IPS-20b (cell line): ENCODE measurements at regions not wholly inside any gene's neighbourhood (a gene's known extent, or its start where the extent isn't known, plus 50 kb on each side); places are given as distances from the start of the nearest gene placed in this dataset.
"Not testable (repeated sequence)": the region's sequence is repeated elsewhere in the genome, so short reads cannot be mapped to it uniquely, and the experiment has no call there.

ENCODE experiments used
- H3K27ac ChIP-seq: one replicate; pipeline ENCODE4 v1.5.1; 2013; ENCODE audit warnings: low read length
- H3K27me3 ChIP-seq: 2 replicates; pipeline ENCODE4 v1.6.1; 2013; ENCODE audit warnings: mild to moderate bottlenecking, low read length, inconsistent platforms; ENCODE audit not compliant: insufficient read depth
- H3K36me3 ChIP-seq: 2 replicates; pipeline ENCODE4 v1.6.1; 2013; ENCODE audit warnings: low read depth, mild to moderate bottlenecking, inconsistent platforms, low read length, moderate library complexity; ENCODE audit not compliant: insufficient read depth
- H3K4me1 ChIP-seq: 2 replicates; pipeline ENCODE4 v1.6.1; 2013; ENCODE audit warnings: mild to moderate bottlenecking, control low read depth, inconsistent platforms, low read length, moderate library complexity; ENCODE audit not compliant: insufficient read depth
- H3K4me3 ChIP-seq: 2 replicates; pipeline ENCODE4 v1.5.1; 2013; ENCODE audit warnings: mild to moderate bottlenecking, low read length, inconsistent platforms
- H3K9ac ChIP-seq: 2 replicates; pipeline ENCODE4 v1.6.1; 2013; ENCODE audit warnings: low read depth, mild to moderate bottlenecking, inconsistent platforms, low read length, moderate library complexity
- H3K9me3 ChIP-seq: 2 replicates; pipeline ENCODE4 v1.6.1; 2013; ENCODE audit warnings: mild to moderate bottlenecking, low read depth, low read length, inconsistent platforms; ENCODE audit not compliant: insufficient read depth

- H3K36me3 ChIP-seq, H3K9ac ChIP-seq, H3K4me3 ChIP-seq, H3K27ac ChIP-seq, H3K27me3 ChIP-seq, H3K4me1 ChIP-seq, H3K9me3 ChIP-seq: not testable (repeated sequence)
Measured at GRCh38 chr11:89585471-89585870, 94.3 kb upstream of the NOX4 start.

DNA sequence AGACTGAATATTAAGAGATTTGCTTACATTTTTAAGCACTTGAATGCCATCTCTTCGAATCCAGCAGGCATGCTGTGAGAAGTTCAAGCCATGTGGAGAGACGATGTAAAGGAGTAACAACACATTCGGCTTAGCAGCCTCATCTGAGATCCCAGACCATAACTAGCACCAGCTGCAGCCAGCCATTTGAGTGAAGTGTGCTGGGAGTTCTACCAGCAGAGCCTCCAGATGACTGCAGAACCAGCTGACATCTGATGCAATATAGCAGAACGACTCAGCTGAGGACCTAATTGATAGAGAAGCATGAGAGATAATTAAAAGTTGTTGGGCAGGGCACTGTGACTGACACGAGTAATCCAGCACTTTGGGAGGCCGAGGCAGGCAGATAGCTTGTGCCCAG, 98.2 kb upstream of the NOX4 start:
- H3K27me3 ChIP-seq, H3K36me3 ChIP-seq, H3K4me3 ChIP-seq: not testable (repeated sequence)

GRCh38 chr11:89590008-89590632, 98.9 kb upstream of the NOX4 start:
- H3K4me1 ChIP-seq, H3K9ac ChIP-seq, H3K27ac ChIP-seq, H3K36me3 ChIP-seq, H3K27me3 ChIP-seq, H3K4me3 ChIP-seq, H3K9me3 ChIP-seq: not testable (repeated sequence)

More for the DNA sequence above, 98.2 kb upstream of the NOX4 start:
- H3K9ac ChIP-seq, H3K9me3 ChIP-seq, H3K27ac ChIP-seq, H3K4me1 ChIP-seq: not testable (repeated sequence)

GRCh38 chr11:89601263-89601662, 108.8 kb upstream of the TRIM77 start:
- H3K27me3 ChIP-seq, H3K4me3 ChIP-seq, H3K9ac ChIP-seq, H3K9me3 ChIP-seq, H3K36me3 ChIP-seq, H3K27ac ChIP-seq, H3K4me1 ChIP-seq: not testable (repeated sequence)

DNA sequence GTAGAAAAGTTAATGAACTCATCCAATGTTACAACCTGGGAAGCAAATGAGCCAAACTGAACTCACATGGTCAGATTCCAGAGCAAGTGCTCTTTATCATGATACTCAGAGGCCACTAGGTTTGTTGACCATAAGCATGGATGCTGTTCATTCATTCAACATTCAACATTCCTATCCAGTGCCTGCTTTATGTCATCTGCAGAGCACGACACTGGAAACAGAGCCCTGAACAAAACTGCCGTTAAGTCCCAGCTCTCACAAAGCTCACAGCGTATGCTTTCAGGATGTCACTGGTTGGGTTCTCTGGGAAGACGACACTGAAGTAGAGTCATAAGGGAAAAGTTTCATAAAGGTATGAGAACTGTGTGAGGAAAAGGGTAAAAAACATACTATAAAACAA, 105.8 kb upstream of the TRIM77 start:
- H3K9me3 ChIP-seq = peaks cover 4% of the 10 kb centered on the region; the same call in 1 of the 2 replicates
- no peak overlapping the region for H3K27ac ChIP-seq
- H3K4me3 ChIP-seq = no peak overlapping the region
- H3K36me3 ChIP-seq = no peaks in the 10 kb centered on the region
- H3K27me3 ChIP-seq = no peaks in the 10 kb centered on the region
- no peak overlapping the region for H3K9ac ChIP-seq
- H3K4me1 ChIP-seq = peaks cover 13% of the 10 kb centered on the region

DNA sequence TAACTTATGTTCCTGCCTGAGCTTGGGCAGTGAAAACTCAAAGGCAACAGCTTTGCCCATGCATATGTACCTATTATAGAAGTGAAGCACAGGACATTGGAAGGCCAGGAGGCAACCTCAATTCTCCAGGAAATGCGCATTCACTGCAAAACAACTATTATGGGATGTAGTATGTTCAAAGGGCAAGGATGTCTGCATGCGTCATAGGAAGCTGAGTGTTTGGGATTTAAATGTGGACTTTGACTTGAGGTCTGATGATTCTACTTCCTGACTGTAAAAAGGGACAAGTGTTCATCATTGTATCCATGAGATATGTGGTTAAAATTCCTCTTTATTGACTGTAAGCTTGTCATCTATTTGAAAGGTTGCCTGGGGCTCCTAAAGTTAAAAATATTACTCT, 103.3 kb upstream of the TRIM77 start:
- H3K36me3 ChIP-seq, H3K9me3 ChIP-seq, H3K9ac ChIP-seq, H3K4me3 ChIP-seq, H3K27me3 ChIP-seq, H3K27ac ChIP-seq: not testable (repeated sequence)
- H3K4me1 ChIP-seq = peaks cover 13% of the 10 kb centered on the region

DNA sequence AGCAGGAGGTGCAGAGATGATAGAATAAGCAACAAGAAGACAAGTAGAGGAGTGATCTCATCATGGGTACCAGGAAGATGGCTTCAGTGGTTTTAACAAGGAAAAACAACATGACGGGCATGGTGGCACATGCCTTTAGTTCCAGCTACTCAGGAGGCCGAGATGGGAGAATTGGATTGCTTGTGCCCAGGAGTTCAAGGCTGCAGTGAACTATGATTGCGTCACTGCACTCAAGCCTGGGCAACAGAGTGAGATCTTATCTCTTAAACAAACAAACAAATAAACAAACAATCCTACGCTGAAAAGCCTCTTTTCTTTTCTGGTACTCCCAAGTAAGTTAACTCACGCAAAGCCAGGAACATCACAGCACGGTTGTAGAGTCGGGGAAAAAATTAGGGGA, 102.6 kb upstream of the TRIM77 start:
- H3K36me3 ChIP-seq, H3K27ac ChIP-seq, H3K27me3 ChIP-seq, H3K9me3 ChIP-seq, H3K4me3 ChIP-seq, H3K9ac ChIP-seq: not testable (repeated sequence)
- H3K4me1 ChIP-seq = peaks cover 13% of the 10 kb centered on the region

DNA sequence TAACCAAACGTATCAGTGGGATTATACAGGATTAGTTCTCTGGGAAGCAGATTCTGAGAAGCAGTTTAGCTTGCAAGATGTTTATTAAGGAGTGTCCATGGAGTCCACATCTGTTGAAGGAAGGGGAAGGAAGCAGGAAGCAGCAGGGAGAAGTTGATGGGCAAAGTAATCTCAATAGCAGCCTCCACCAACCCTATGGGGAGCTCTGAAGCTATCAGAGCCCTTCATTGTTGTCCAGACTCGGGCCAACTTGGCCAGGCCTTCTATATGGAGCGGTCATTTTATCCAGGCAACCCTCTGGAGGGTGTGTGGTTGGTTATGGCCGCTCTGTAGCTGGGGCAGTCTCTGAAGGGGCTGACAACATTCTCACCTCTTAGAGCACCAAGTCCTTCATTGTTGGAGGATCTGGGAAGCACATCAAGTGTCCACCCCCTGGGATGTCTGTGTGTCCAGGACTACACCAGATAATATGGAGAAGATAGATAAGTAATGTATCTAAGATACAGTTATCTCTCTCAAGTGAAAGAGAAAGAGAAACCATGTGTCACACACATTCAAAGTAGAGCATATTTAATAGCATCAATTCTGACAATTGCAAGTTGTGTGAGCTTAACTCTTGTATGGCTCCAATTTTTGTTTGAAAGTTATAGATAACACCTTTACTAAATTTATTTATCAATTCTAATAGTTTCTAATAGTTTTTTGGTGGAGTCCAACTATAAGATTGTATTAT, 101.7 kb upstream of the TRIM77 start:
- Histone ChIP-seq H3K27ac (no peak overlapping the region), H3K9ac (no peak overlapping the region), H3K36me3 (no peaks in the 10 kb centered on the region), H3K4me3 (no peak overlapping the region), H3K27me3 (no peaks in the 10 kb centered on the region), H3K4me1 (peaks cover 13% of the 10 kb centered on the region), H3K9me3 (no peaks in the 10 kb centered on the region)

GRCh38 chr11:89612096-89612495, 98.0 kb upstream of the TRIM77 start:
- H3K9me3 ChIP-seq = no peaks in the 10 kb centered on the region
- H3K4me1 ChIP-seq = peaks cover under 1% of the 10 kb centered on the region; the same call in 1 of the 2 replicates
- H3K9ac ChIP-seq = no peak overlapping the region
- H3K27me3 ChIP-seq = no peaks in the 10 kb centered on the region
- H3K4me3 ChIP-seq = no peak overlapping the region
- H3K36me3 ChIP-seq = no peaks in the 10 kb centered on the region
- no peak overlapping the region for H3K27ac ChIP-seq

- Histone ChIP-seq H3K27me3 (no peaks in the 10 kb centered on the region), H3K36me3 (no peaks in the 10 kb centered on the region), H3K4me3 (no peak overlapping the region), H3K27ac (no peak overlapping the region), H3K4me1 (no peaks in the 10 kb centered on the region; the same call in 1 of the 2 replicates), H3K9ac (no peak overlapping the region), H3K9me3 (no peaks in the 10 kb centered on the region)
Measured at GRCh38 chr11:89613911-89614310, 96.2 kb upstream of the TRIM77 start.

GRCh38 chr11:89614428-89614827, 95.7 kb upstream of the TRIM77 start:
- H3K27ac ChIP-seq, H3K4me3 ChIP-seq, H3K4me1 ChIP-seq, H3K9me3 ChIP-seq, H3K36me3 ChIP-seq, H3K9ac ChIP-seq, H3K27me3 ChIP-seq: not testable (repeated sequence)

DNA sequence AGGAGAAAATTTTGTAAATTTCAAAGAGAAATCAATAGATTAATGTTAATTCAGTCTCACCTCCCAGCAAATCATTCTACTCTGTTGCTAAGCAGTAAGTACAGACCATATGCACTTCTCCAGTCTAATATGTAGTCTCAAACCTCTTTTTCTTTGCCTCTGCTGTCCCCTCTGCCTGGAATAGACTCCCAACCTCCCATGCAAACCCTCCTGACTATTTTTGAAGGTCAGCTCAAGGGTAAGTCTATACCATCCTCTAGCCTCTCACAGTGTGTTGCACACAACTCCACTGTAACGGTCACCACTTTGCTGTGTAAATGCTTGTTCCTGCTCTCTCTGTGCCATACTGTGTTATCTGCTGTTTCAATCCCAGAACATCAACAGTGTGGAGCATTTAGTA, 94.5 kb upstream of the TRIM77 start:
- H3K9ac ChIP-seq, H3K36me3 ChIP-seq, H3K27me3 ChIP-seq, H3K9me3 ChIP-seq, H3K4me3 ChIP-seq, H3K27ac ChIP-seq, H3K4me1 ChIP-seq: not testable (repeated sequence)
